HepG2 (cell line): ENCODE measurements at regions not wholly inside any gene's neighbourhood (a gene's known extent, or its start where the extent isn't known, plus 50 kb on each side); places are given as distances from the start of the nearest gene placed in this dataset.
A peak's percentile ranks its signal among the peaks of the same experiment; 100 is the strongest.

ENCODE experiments used
- ATAC-seq: fragments of 200-7000 bp; cut with Tn5 transposase; 3 replicates; pipeline ENCODE4 v1.9.1; 2020; ENCODE audit warnings: mild to moderate bottlenecking, moderate library complexity
- BruUV-seq: library from RNA; stranded (reverse); fragments of 400-500 nt; replicated peaks from 2 replicates; lab custom pipeline; 2021; lab: Mats Ljungman, UMichigan
- CTCF ChIA-PET: fragments of 300-600 bp; formaldehyde crosslinking; extraction: SDS; loops from one replicate; lab custom pipeline; 2021; ENCODE audit warnings: low total read pairs, inconsistent platforms, low intra/inter-chr PET ratio; lab: Yijun Ruan, JAX
- POLR2A ChIA-PET: fragments of 350-600 bp; sonication (Branson Sonifier 250); formaldehyde crosslinking; loops from one replicate; lab custom pipeline; 2020; ENCODE audit warnings: antibody characterized with exemption, inconsistent platforms; lab: Yijun Ruan, JAX
- DNase-seq: peaks from one replicate; pipeline ENCODE4 v3.0.0-alpha.2; 2015; ENCODE audit warnings: low spot score
- FAIRE-seq: peaks from 3 replicates; lab custom pipeline; 2011; peaks lifted over from hg19 to GRCh38; lab: Jason Lieb, UNC
- H2AFZ ChIP-seq: one replicate; pipeline ENCODE4 v1.6.1; 2011; ENCODE audit warnings: low read length, inconsistent platforms
- H3K27ac ChIP-seq: fragments of 300-600 bp; 3 replicates; pipeline ENCODE4 v1.8.0; 2011; ENCODE audit warnings: mixed run types, mild to moderate bottlenecking, mixed read lengths, low read length, inconsistent platforms; ENCODE audit not compliant: insufficient read depth; ENCODE audit errors: extremely low read length
- H3K27me3 ChIP-seq, 2 experiments: fragments of 200-600 bp in 1 of 2; 2 replicates in 1 of 2; 3 replicates in 1 of 2; pipeline versions ENCODE4 v1.6.0 to v1.8.0; 2011; ENCODE audit warnings: low read length in 2 of 2, mild to moderate bottlenecking in 2 of 2, moderate library complexity in 2 of 2, inconsistent platforms in 1 of 2; ENCODE audit not compliant: insufficient read depth in 2 of 2, control insufficient read depth in 1 of 2
- H3K36me3 ChIP-seq, 2 experiments: fragments of 200-600 bp in 1 of 2; replicated peaks in 1 of 2; 2 replicates in 1 of 2; 3 replicates in 1 of 2; pipeline versions ENCODE4 v1.5.1 to v1.8.0; 2011; ENCODE audit warnings: low read length in 2 of 2, inconsistent platforms in 1 of 2; ENCODE audit not compliant: insufficient read depth in 2 of 2, control insufficient read depth in 1 of 2
- H3K4me1 ChIP-seq: 2 replicates; pipeline ENCODE4 v1.5.1; 2012; ENCODE audit warnings: low read length, inconsistent platforms; ENCODE audit not compliant: insufficient read depth
- H3K4me2 ChIP-seq: 2 replicates; pipeline ENCODE4 v1.6.0; 2011; ENCODE audit warnings: low read depth, low read length, inconsistent platforms
- H3K4me3 ChIP-seq, 3 experiments: fragments of 200-600 bp in 1 of 3; sonication (generic), shearing (Covaris generic) in 1 of 3; replicated peaks in 1 of 3; 2 replicates each; pipeline ENCODE4 v1.5.1; 2011 to 2016; ENCODE audit warnings: low read length in 3 of 3, inconsistent platforms in 2 of 3, low read depth in 2 of 3, mild to moderate bottlenecking in 2 of 3, control low read depth in 1 of 3, mixed read lengths in 1 of 3; ENCODE audit not compliant: insufficient read depth in 1 of 3
- H3K79me2 ChIP-seq: one replicate; pipeline ENCODE4 v1.6.1; 2011; ENCODE audit warnings: low read length, inconsistent platforms; ENCODE audit not compliant: insufficient read depth
- H3K9ac ChIP-seq: 2 replicates; pipeline ENCODE4 v1.6.0; 2011; ENCODE audit warnings: mild to moderate bottlenecking, low read depth, low read length, inconsistent platforms; ENCODE audit not compliant: insufficient read depth
- H3K9me3 ChIP-seq: 2 replicates; pipeline ENCODE4 v1.5.1; 2012; ENCODE audit warnings: mild to moderate bottlenecking, low read length
- H4K20me1 ChIP-seq: 2 replicates; pipeline ENCODE4 v1.6.0; 2011; ENCODE audit warnings: inconsistent platforms, mild to moderate bottlenecking, low read length, moderate library complexity; ENCODE audit not compliant: insufficient read depth
- FOSL1 ChIP-seq: sonication (generic); formaldehyde crosslinking; IDR thresholded peaks from 2 replicates; pipeline ENCODE4 v1.9.0; 2021; ENCODE audit warnings: missing genetic modification reagents, borderline replicate concordance
- FOXP1 ChIP-seq, 2 experiments: fragments of 450-650 bp in 1 of 2; IDR thresholded peaks; 2 replicates each; pipeline ENCODE4 v1.6.1; 2017 to 2018; ENCODE audit warnings: antibody characterized with exemption in 1 of 2
- GFI1 ChIP-seq: sonication (generic); formaldehyde crosslinking; IDR thresholded peaks from 2 replicates; pipeline ENCODE4 v1.5.0; 2020; ENCODE audit warnings: missing genetic modification reagents, mild to moderate bottlenecking, borderline replicate concordance
- IKZF4 ChIP-seq: sonication (generic); formaldehyde crosslinking; IDR thresholded peaks from 2 replicates; pipeline ENCODE4 v1.5.1; 2020; ENCODE audit warnings: borderline replicate concordance, mild to moderate bottlenecking, low read depth, missing genetic modification reagents; ENCODE audit errors: not compliant biosample characterization
- RORA ChIP-seq: sonication (generic); formaldehyde crosslinking; IDR thresholded peaks from 2 replicates; pipeline ENCODE4 v1.5.0; 2020; ENCODE audit warnings: mild to moderate bottlenecking, missing genetic modification reagents, moderate library complexity
- SKI ChIP-seq: fragments of 450-650 bp; IDR thresholded peaks from one replicate; pipeline ENCODE4 v1.6.1; 2018; ENCODE audit warnings: mild to moderate bottlenecking; ENCODE audit not compliant: partially characterized antibody
- ZNF780A ChIP-seq: sonication (generic); formaldehyde crosslinking; IDR thresholded peaks from 2 replicates; pipeline ENCODE4 v1.8.0; 2022; ENCODE audit warnings: mild to moderate bottlenecking, missing genetic modification reagents, moderate library complexity
- ZSCAN22 ChIP-seq: sonication (generic); formaldehyde crosslinking; IDR thresholded peaks from 2 replicates; pipeline ENCODE4 v1.4.0; 2020; ENCODE audit warnings: mild to moderate bottlenecking, missing genetic modification reagents
- WGBS: methylation state at CpG from one replicate; pipeline ENCODE4 v1.1.6; 2017; ENCODE audit warnings: low lambda C conversion rate; 5-methylcytosine and 5-hydroxymethylcytosine counted together
- in situ Hi-C: cut with HindIII; loops from 2 replicates; pipeline ENCODE4 v1.10.0; 2017; ENCODE audit warnings: low pct_unique_long_range_greater_than_20kb; ENCODE audit not compliant: extremely low pct_ligation_motif_present
- intact Hi-C: fragments of 100-400 bp; cut with micrococcal nuclease; formaldehyde crosslinking; loops from one replicate; pipeline ENCODE4 v1.10.0; 2022; ENCODE audit not compliant: unreplicated experiment
- TF ChIP-seq, protein P1 (sequence below): sonication (generic); formaldehyde crosslinking; IDR thresholded peaks from 2 replicates; pipeline ENCODE4 v1.5.0; 2020; ENCODE audit warnings: mild to moderate bottlenecking, missing genetic modification reagents
- TF ChIP-seq, protein P2 (sequence below): sonication (generic); formaldehyde crosslinking; IDR thresholded peaks from 2 replicates; pipeline ENCODE4 v1.4.0; 2020; ENCODE audit warnings: missing genetic modification reagents
- TF ChIP-seq, protein P3 (sequence below): sonication (generic); formaldehyde crosslinking; IDR thresholded peaks from 2 replicates; pipeline ENCODE4 v1.8.1; 2023; ENCODE audit warnings: mild to moderate bottlenecking, inconsistent platforms, moderate library complexity, missing genetic modification reagents, borderline replicate concordance
- TF ChIP-seq, protein P4 (sequence below): sonication (generic); formaldehyde crosslinking; conservative IDR thresholded peaks from 2 replicates; pipeline ENCODE4 v1.8.1; 2023; ENCODE audit warnings: missing genetic modification reagents
- TF ChIP-seq, protein P5 (sequence below): sonication (generic); formaldehyde crosslinking; IDR thresholded peaks from 2 replicates; pipeline ENCODE4 v1.5.0; 2020; ENCODE audit warnings: missing genetic modification reagents

DNA sequence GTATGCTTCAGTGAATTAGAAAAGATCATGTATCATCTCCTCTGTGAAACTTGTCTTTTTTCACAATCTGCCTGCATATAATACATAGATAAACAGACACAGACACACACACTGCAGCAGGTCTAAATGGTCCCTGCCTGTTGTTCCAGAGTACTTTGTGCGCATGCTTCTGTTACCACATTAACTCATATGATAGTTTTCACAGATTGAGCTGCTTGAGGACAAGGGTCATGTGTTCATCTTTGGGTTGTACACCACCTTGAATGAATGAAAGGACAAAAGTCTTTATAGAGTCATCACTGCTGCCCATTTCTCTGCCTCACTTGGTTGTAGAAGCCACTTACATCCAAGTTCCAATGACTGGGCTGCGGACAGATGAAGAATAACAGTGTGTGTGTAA, 72.7 kb upstream of the GLS start (continued):
- TF ChIP-seq, protein P1, sequence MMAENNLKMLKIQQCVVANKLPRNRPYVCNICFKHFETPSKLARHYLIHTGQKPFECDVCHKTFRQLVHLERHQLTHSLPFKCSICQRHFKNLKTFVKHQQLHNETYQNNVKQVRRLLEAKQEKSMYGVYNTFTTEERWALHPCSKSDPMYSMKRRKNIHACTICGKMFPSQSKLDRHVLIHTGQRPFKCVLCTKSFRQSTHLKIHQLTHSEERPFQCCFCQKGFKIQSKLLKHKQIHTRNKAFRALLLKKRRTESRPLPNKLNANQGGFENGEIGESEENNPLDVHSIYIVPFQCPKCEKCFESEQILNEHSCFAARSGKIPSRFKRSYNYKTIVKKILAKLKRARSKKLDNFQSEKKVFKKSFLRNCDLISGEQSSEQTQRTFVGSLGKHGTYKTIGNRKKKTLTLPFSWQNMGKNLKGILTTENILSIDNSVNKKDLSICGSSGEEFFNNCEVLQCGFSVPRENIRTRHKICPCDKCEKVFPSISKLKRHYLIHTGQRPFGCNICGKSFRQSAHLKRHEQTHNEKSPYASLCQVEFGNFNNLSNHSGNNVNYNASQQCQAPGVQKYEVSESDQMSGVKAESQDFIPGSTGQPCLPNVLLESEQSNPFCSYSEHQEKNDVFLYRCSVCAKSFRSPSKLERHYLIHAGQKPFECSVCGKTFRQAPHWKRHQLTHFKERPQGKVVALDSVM, result no peak
- 0 out of 2 replicates have a peak, but pooled peaks have one; percentile 31 for TF ChIP-seq GFI1 (CRISPR knock-in tag)
- TF ChIP-seq SKI, result no peak
- TF ChIP-seq ZNF780A, result no peak
- TF ChIP-seq IKZF4 (CRISPR knock-in tag), result no peak

DNA sequence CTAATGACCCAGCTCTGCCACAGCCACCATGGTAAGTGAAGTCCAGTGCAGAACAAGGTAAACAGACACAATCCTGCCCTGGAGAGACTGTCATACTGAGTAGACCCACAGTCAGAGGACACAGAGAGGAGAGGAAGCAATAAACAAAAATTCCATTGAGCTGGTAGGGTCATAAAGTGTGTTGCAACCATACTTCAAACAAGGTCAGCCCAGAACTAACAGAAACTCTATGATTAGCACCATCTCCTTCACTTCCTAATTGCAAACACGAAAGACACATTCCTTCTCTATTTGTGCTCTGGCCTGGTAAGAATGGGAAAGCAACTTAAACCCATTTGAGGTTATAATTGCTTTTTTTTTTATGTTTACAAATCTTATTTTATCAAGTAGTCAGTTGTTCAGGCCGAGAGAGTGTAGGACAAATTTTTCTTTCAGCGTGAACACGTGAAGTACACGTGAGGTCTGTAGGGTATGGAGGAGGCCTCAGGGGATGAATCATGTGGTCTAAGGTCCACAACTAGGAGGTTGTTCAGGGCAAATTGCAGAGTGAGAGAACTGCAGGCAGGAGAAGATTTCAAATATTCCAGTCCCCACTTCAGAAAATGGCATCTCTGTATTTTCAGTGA, 71.4 kb upstream of the GLS start:
- in situ Hi-C loops, result no loop called here
- TF ChIP-seq, protein P2, sequence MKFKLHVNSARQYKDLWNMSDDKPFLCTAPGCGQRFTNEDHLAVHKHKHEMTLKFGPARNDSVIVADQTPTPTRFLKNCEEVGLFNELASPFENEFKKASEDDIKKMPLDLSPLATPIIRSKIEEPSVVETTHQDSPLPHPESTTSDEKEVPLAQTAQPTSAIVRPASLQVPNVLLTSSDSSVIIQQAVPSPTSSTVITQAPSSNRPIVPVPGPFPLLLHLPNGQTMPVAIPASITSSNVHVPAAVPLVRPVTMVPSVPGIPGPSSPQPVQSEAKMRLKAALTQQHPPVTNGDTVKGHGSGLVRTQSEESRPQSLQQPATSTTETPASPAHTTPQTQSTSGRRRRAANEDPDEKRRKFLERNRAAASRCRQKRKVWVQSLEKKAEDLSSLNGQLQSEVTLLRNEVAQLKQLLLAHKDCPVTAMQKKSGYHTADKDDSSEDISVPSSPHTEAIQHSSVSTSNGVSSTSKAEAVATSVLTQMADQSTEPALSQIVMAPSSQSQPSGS (CRISPR knock-in tag), result peak; percentile 82; the same call in 1 of the 2 replicates
- TF ChIP-seq, protein P3, sequence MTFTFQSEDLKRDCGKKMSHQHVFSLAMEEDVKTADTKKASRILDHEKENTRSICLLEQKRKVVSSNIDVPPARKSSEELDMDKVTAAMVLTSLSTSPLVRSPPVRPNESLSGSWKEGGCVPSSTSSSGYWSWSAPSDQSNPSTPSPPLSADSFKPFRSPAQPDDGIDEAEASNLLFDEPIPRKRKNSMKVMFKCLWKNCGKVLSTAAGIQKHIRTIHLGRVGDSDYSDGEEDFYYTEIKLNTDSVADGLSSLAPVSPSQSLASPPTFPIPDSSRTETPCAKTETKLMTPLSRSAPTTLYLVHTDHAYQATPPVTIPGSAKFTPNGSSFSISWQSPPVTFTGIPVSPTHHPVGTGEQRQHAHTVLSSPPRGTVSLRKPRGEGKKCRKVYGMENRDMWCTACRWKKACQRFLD (CRISPR knock-in tag), result peak; percentile 64; the same call in 1 of the 2 replicates
- TF ChIP-seq, protein P4, sequence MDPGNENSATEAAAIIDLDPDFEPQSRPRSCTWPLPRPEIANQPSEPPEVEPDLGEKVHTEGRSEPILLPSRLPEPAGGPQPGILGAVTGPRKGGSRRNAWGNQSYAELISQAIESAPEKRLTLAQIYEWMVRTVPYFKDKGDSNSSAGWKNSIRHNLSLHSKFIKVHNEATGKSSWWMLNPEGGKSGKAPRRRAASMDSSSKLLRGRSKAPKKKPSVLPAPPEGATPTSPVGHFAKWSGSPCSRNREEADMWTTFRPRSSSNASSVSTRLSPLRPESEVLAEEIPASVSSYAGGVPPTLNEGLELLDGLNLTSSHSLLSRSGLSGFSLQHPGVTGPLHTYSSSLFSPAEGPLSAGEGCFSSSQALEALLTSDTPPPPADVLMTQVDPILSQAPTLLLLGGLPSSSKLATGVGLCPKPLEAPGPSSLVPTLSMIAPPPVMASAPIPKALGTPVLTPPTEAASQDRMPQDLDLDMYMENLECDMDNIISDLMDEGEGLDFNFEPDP (CRISPR knock-in tag), result peak; percentile 95; the same call in 1 of the 2 replicates
- TF ChIP-seq, protein P5, sequence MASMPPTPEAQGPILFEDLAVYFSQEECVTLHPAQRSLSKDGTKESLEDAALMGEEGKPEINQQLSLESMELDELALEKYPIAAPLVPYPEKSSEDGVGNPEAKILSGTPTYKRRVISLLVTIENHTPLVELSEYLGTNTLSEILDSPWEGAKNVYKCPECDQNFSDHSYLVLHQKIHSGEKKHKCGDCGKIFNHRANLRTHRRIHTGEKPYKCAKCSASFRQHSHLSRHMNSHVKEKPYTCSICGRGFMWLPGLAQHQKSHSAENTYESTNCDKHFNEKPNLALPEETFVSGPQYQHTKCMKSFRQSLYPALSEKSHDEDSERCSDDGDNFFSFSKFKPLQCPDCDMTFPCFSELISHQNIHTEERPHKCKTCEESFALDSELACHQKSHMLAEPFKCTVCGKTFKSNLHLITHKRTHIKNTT (CRISPR knock-in tag), result no peak
- TF ChIP-seq RORA, result peak; percentile 88; the same call in 1 of the 2 replicates
- TF ChIP-seq ZSCAN22 (CRISPR knock-in tag), result peak; percentile 83
- peak; percentile 84; the same call in 1 of the 2 replicates for TF ChIP-seq FOSL1
- peak; percentile 93 for TF ChIP-seq FOXP1 (IDR thresholded peaks at IDR 0.05)
- TF ChIP-seq FOXP1 (CRISPR knock-in tag; IDR thresholded peaks at IDR 0.05), result peak; percentile 95

More for the DNA sequence above, 71.4 kb upstream of the GLS start:
- DNase-seq (peak; percentile 98), FAIRE-seq (peak; percentile 94), ATAC-seq (peak; percentile 92)
- Histone ChIP-seq H4K20me1 (no peaks in the 10 kb centered on the region), H3K36me3 (no peaks in the 10 kb centered on the region; a peak in 1 of 5 replicates), H3K9me3 (no peaks in the 10 kb centered on the region), H2AFZ (no peak overlapping the region), H3K27ac (peak overlapping the region; percentile 90), H3K4me2 (peak overlapping the region; percentile 76), H3K27me3 (no peaks in the 10 kb centered on the region), H3K4me3 (peak overlapping the region; percentile 41 to 65 (median 55); a peak in 4 of 6 replicates), H3K79me2 (peaks cover 48% of the 10 kb centered on the region), H3K4me1 (peaks cover 92% of the 10 kb centered on the region), H3K9ac (peak overlapping the region; percentile 81)
- under 1% methylated on average over 5 of the region's 5 CpGs for WGBS
- ChIA-PET POLR2A (interaction anchor here (0.8 to 6.5 kb wide), 19 partner anchors 9 to 276 kb away, joined by 3 to 88 read pairs (median 4); partner anchors contain the start of genes GLS and STAT1), CTCF (no interaction called here)
- intact Hi-C loops, result loop anchor here (1.0 to 10.0 kb wide), 2 partner anchors 73 to 274 kb away; partner anchors contain the start of gene NEMP2
- no TSS peak for BruUV-seq
